ENCODE measurements at regions not wholly inside any gene's neighbourhood (a gene's known extent, or its start where the extent isn't known, plus 50 kb on each side); places are given as distances from the start of the nearest gene placed in this dataset.
"Not testable (repeated sequence)": the region's sequence is repeated elsewhere in the genome, so short reads cannot be mapped to it uniquely, and the experiment has no call there.

DNA sequence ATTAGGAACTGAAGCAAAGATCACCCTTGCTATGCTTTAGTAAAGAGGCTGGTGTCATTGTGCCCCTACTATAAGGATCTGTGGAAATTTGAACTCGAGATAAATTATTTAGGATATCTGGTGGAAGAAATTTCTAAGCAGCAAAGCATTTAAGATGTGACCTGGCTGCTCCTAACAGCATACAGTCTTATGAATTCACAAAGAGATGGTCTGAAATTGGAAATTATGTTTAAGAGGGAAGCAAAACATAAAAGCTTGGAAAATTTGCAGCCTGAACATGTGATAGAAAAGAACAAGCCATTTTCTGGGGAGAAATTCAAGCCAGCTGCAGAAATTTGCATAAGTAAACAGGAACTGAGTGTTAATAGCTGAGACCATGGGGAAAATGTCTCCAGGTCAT lies 223.7 kb downstream of the FBXO4 start:
- no peak for DNase-seq (ENCODE audit: low read depth)
- no peak overlapping the region for H3K4me3 ChIP-seq (ENCODE audit: control insufficient read depth, low read depth, low read length)
- TF ChIP-seq, protein P1, sequence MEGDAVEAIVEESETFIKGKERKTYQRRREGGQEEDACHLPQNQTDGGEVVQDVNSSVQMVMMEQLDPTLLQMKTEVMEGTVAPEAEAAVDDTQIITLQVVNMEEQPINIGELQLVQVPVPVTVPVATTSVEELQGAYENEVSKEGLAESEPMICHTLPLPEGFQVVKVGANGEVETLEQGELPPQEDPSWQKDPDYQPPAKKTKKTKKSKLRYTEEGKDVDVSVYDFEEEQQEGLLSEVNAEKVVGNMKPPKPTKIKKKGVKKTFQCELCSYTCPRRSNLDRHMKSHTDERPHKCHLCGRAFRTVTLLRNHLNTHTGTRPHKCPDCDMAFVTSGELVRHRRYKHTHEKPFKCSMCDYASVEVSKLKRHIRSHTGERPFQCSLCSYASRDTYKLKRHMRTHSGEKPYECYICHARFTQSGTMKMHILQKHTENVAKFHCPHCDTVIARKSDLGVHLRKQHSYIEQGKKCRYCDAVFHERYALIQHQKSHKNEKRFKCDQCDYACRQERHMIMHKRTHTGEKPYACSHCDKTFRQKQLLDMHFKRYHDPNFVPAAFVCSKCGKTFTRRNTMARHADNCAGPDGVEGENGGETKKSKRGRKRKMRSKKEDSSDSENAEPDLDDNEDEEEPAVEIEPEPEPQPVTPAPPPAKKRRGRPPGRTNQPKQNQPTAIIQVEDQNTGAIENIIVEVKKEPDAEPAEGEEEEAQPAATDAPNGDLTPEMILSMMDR (conservative IDR thresholded peaks at IDR 0.05; ENCODE audit: control insufficient read depth, insufficient read depth, low read depth, low read length) = no peak

DNA sequence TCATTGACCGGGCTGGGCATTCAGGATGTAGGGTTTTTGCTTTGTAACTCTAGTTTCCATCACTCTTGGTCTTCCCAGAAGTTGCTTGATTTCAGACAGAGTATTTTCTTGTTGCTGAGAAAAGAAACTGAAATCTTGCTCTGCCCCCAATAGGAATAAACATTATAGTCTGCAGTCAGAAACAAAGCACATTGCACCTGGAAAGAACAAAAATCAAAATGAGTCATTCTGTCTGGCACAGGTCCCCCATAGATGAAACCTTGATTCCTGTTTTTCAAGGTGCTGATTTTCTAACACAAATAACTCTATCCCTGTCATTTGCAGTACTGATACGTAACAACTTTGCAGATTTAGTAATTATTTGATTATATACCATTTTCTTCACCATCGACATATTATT lies 232.1 kb downstream of the FBXO4 start:
- TF ChIP-seq, protein P1 (conservative IDR thresholded peaks at IDR 0.05; ENCODE audit: control insufficient read depth, insufficient read depth, low read depth, low read length) = no peak
- no peak overlapping the region for H3K4me3 ChIP-seq (ENCODE audit: control insufficient read depth, low read depth, low read length)
- no peak for DNase-seq (ENCODE audit: low read depth)

DNA sequence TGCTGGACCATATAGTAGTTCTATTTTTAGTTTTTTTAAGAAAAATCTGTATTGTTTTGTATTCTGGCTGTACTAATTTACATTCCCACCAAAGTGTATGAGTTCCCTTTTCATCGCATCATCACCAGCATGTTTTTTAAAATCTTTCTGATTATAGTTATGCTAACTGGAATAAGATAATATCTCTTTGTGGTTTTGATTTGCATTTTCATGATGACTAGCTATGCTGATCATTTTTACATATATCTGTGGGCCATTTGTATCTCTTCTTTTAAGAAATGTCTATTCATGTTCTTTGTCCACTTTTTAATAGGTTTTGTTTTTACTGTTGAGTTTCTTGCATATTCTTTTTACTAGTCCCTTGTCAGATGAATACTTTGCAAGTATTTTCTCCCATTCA lies 238.0 kb downstream of the FBXO4 start:
- TF ChIP-seq, protein P1 (conservative IDR thresholded peaks at IDR 0.05; ENCODE audit: control insufficient read depth, insufficient read depth, low read depth, low read length) = no peak
- H3K4me3 ChIP-seq (ENCODE audit: control insufficient read depth, low read depth, low read length) = no peak overlapping the region
- DNase-seq (ENCODE audit: low read depth) = no peak

DNA sequence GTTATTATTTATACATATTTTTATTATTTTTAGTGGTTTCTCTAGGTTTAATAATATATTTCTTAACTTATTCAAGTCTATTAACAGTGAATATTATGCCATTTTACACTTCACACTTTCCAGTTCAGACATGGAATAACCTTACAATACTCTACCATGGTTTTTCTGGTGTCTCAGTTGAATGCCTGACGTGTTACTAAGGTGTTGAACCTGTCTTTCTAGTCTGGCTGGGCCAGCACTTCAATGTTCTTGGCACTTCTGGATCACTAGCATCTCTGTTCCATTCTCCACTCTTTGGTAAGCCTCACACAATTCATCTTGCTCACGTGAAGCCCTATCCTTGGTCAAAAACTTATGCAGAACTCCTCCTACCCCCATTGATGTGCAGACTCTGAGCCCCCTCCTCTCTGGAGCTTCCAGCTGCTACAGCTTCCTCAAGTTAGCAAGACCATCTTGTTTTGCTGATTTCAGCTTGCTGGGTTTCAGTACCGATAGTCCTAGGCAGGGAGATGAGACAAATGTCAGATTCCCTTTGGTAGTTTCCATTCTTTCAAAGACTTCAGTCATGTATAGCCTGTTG lies 243.1 kb downstream of the FBXO4 start:
- TF ChIP-seq, protein P1 (conservative IDR thresholded peaks at IDR 0.05; ENCODE audit: control insufficient read depth, insufficient read depth, low read depth, low read length) = no peak
- no peak overlapping the region for H3K4me3 ChIP-seq (ENCODE audit: control insufficient read depth, low read depth, low read length)
- DNase-seq (ENCODE audit: low read depth) = no peak

DNA sequence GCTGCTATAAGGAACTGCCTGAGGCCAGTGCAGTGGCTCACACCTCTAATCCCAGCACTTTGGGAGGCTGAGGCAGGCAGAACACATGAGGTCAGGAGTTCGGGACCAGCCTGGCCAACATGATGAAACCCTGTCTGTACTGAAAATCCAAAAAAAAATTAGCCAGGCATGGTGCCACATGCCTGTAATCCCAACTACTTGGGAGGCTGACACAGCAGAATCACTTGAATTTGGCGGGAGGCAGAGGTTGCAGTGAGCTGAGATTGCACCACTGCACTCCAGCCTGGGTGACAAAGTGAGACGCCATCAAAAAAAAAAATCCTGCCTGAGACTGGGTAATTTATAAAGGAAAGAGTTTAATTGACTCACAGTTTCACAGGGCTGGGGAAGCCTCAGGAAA lies 247.1 kb upstream of the GHR start:
- H3K4me3 ChIP-seq (ENCODE audit: control insufficient read depth, low read depth, low read length); DNase-seq (ENCODE audit: low read depth): not testable (repeated sequence)

DNA sequence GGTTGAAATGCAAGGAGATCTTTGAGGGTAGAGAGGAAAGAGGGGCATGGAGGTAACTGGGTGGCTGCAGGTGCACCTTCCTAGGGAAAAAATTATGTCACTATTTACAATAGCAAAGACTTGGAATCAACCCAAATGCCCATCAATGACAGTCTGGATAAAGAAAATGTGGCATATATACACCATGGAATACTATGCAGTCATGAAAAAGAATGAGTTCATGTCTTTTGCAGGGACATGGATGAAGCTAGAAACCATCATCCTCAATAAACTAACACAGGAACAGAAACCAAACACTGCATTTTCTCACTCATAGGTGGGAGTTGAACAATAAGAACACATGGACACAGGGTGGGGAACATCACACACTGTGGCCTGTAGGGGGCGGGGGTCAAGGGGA lies 243.4 kb upstream of the GHR start:
- not testable (repeated sequence) for H3K4me3 ChIP-seq (ENCODE audit: control insufficient read depth, low read depth, low read length); DNase-seq (ENCODE audit: low read depth)

DNA sequence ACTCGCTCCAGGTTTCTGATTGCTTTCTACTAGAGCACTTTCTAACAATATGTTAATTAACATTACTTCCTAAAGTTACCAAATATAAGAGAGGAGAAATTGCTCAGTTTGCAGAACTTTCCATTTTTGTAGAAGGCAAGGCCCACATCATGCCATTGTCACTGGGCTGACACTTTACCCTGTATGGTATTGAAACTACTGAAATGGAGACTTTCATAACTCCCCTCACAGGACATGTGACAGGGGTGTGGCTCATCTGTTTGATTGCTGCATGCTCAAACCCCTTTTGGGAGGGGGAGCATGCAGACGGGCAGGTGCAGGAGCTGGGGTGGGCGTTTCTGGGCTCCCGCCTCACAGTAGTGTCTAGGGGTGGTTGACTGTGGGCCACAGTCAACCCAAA lies 206.3 kb upstream of the GHR start:
- DNase-seq (ENCODE audit: low read depth) = no peak
- TF ChIP-seq, protein P1 (conservative IDR thresholded peaks at IDR 0.05; ENCODE audit: control insufficient read depth, insufficient read depth, low read depth, low read length) = no peak
- H3K4me3 ChIP-seq (ENCODE audit: control insufficient read depth, low read depth, low read length) = no peak overlapping the region

DNA sequence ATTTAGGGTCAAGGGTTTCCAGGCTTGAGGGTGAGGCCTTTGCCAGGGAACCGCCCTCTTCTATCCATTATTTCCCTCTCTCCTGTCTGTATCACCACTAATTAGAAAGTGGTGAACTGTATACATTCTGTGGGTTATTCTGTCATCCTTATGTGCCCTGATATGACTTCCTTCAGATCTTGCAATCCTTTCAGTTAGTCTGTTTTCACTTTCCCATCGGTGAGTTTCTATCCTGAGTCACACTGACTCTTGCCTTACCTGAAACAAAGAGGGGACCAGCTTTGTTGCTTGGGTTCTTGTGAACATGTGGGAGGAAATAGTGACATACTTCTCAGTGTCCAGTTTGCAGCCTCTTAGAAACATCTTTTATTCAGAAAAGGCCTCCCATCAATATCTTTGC lies 205.4 kb upstream of the GHR start:
- no peak overlapping the region for H3K4me3 ChIP-seq (ENCODE audit: control insufficient read depth, low read depth, low read length)
- DNase-seq (ENCODE audit: low read depth) = no peak
- TF ChIP-seq, protein P1 (conservative IDR thresholded peaks at IDR 0.05; ENCODE audit: control insufficient read depth, insufficient read depth, low read depth, low read length) = no peak

Measured in fibroblast of mammary gland (primary cell).